NCI-H2107 (cell line): ENCODE measurements at regions not wholly inside any gene's neighbourhood (a gene's known extent, or its start where the extent isn't known, plus 50 kb on each side); places are given as distances from the start of the nearest gene placed in this dataset.
"Not testable (repeated sequence)": the region's sequence is repeated elsewhere in the genome, so short reads cannot be mapped to it uniquely, and the experiment has no call there.

Source experiments
- DNase-seq: peaks from one replicate; lab custom pipeline; 2025; lab: John Stamatoyannopoulos, UW

- DNase-seq, result no peak
These were observed 352.1 kb upstream of the CCL2 start for GRCh38 chr17:33902901-33903449.

- no peak for DNase-seq
These were observed 350.6 kb upstream of the CCL2 start for GRCh38 chr17:33904476-33904875.

- DNase-seq, result no peak
These were observed 349.7 kb upstream of the CCL2 start for GRCh38 chr17:33905338-33905800.

GRCh38 chr17:33908363-33909064 is 346.6 kb upstream of the CCL2 start:
- DNase-seq, result no peak

- no peak for DNase-seq
These were observed 344.8 kb upstream of the CCL2 start for GRCh38 chr17:33910200-33910857.

GRCh38 chr17:33914125-33914524 is 341.0 kb upstream of the CCL2 start:
- DNase-seq, result no peak

- DNase-seq, result no peak
These were observed 332.1 kb upstream of the CCL2 start for GRCh38 chr17:33922971-33923370.

GRCh38 chr17:33924104-33924503 is 331.0 kb upstream of the CCL2 start:
- DNase-seq, result no peak

GRCh38 chr17:33925649-33926048 is 329.4 kb upstream of the CCL2 start:
- no peak for DNase-seq

GRCh38 chr17:33927732-33928133 is 327.4 kb upstream of the CCL2 start:
- DNase-seq, result no peak

- DNase-seq, result no peak
These were observed 325.8 kb upstream of the CCL2 start for GRCh38 chr17:33929181-33929724.

- not testable (repeated sequence) for DNase-seq
These were observed 323.8 kb upstream of the CCL2 start for GRCh38 chr17:33931148-33931814.

GRCh38 chr17:33932996-33933395 is 322.1 kb upstream of the CCL2 start:
- no peak for DNase-seq

GRCh38 chr17:33933576-33933975 is 321.5 kb upstream of the CCL2 start:
- DNase-seq, result no peak

- no peak for DNase-seq
These were observed 320.4 kb upstream of the CCL2 start for GRCh38 chr17:33934696-33935095.

GRCh38 chr17:33935822-33936221 is 319.3 kb upstream of the CCL2 start:
- DNase-seq, result no peak

- no peak for DNase-seq
These were observed 318.3 kb upstream of the CCL2 start for GRCh38 chr17:33936764-33937163.

- no peak for DNase-seq
These were observed 315.1 kb upstream of the CCL2 start for GRCh38 chr17:33939959-33940358.

- DNase-seq, result no peak
These were observed 314.2 kb upstream of the CCL2 start for GRCh38 chr17:33940769-33941370.

GRCh38 chr17:33941744-33942143 is 313.3 kb upstream of the CCL2 start:
- DNase-seq, result no peak

- no peak for DNase-seq
These were observed 312.7 kb upstream of the CCL2 start for GRCh38 chr17:33942414-33942813.

GRCh38 chr17:33944412-33944811 is 310.7 kb upstream of the CCL2 start:
- no peak for DNase-seq
